Ishikawa (cell line): ENCODE measurements at regions not wholly inside any gene's neighbourhood (a gene's known extent, or its start where the extent isn't known, plus 50 kb on each side); places are given as distances from the start of the nearest gene placed in this dataset.

Experiments
- TEAD4 ChIP-seq: IDR thresholded peaks from 2 replicates; pipeline ENCODE4 v1.6.1; 2012
- ZBTB7A ChIP-seq: IDR thresholded peaks from 2 replicates; pipeline ENCODE4 v1.6.1; 2012; ENCODE audit warnings: low read depth

- no peak for TF ChIP-seq ZBTB7A
- no peak for TF ChIP-seq TEAD4
Observed at GRCh38 chr6:98037571-98037970, 754.6 kb upstream of the MMS22L start.
